ENCODE measurements at regions not wholly inside any gene's neighbourhood (a gene's known extent, or its start where the extent isn't known, plus 50 kb on each side); places are given as distances from the start of the nearest gene placed in this dataset.
"Not testable (repeated sequence)": the region's sequence is repeated elsewhere in the genome, so short reads cannot be mapped to it uniquely, and the experiment has no call there.

DNA sequence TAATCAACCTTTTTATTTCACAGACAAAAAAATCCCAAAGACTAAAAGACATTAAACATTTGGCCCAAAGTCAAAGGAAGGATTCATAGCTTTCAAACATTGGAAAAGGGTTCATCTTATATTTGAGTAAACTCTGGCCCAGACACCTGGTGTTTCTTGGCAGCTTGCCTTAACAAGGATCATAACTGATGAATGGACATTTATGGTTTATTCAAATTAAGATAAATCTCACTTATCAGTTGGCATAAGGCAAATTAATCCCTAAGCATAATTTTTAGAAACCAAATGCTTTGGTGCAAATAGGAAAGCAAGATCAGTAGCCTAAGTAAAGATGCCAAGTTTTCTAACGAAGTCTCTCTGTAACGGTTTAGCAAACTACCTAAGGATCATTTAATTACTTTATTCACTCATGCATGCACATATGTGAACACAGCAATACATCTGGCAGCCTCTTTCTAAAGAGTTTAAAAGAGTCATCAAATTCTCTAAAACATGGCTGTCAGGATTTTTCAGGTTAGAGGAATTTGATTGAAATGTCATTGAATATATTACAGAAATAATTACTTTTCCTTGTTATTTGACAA is 323.4 kb upstream of the RBMS1 start:
- no peak for DNase-seq

GRCh38 chr2:160820691-160821090 is 327.1 kb upstream of the RBMS1 start:
- DNase-seq: no peak

GRCh38 chr2:160822006-160822405 is 328.4 kb upstream of the RBMS1 start:
- no peak for DNase-seq

DNA sequence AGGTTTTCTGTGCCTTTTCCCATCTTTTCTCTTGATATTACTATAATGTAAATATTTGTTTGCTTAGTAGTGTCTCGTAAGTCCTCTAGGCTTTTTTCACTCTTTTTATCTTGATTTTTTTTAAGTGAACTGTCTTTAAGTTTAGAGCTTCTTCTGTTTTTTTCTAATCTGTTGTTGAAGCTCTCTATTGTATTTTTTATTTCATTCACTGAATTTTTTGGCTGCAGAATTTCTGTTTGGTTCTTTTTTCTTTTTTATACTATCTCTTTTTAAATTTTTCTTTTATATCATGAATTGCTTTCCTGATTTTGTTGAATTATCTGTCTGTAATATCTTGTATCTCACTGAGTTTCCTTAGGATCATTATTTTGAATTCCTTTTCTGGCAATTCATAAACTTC is 331.8 kb upstream of the RBMS1 start:
- DNase-seq: no peak

- DNase-seq: no peak
Observed at GRCh38 chr2:160826496-160826895, 332.9 kb upstream of the RBMS1 start.

- DNase-seq: no peak
Observed at GRCh38 chr2:160828076-160828475, 332.2 kb upstream of the TANK start.

- not testable (repeated sequence) for DNase-seq
Observed at GRCh38 chr2:160832381-160832780, 327.8 kb upstream of the TANK start.

GRCh38 chr2:160835166-160835565 is 325.1 kb upstream of the TANK start:
- DNase-seq: no peak

DNA sequence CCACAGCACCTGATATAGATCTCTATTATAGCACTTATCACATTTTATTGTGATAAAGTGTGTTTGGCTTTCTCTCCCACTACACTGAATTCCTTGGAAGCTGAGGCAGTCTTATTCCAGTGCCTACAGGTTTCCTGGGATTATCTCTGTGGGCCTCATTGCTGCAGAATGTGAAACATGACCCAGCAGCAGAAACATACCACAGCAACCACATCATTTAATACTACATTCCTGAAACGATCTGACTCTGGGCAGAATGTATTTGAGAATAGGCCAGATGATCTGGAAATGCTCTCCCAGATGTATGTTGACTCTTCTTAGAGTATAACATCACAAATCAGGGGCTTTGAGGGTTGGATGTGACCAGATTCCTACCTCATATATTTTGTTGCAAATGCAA is 323.5 kb upstream of the TANK start:
- no peak for DNase-seq

DNA sequence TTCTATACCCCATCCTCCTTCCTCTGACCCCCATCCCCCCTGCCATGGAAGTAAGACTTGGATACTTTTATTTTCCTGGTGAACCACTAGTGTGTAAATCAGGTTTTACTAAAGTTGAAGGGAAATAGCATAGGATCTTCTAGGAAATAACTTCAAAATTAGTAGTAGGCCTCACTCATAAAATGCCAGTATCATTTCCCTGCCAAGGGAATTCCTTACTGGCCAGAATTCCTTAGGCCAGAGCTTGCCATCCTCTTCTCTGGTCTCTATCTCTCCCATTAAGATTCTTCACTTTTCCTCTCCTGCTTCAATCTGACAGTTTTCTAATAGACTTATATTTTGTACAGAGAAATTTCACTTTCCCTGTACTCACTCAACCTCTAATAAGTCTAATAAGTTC is 322.8 kb upstream of the TANK start:
- DNase-seq: no peak

GRCh38 chr2:160838147-160838546 is 322.1 kb upstream of the TANK start:
- no peak for DNase-seq

- no peak for DNase-seq
Observed at GRCh38 chr2:160838691-160839090, 321.5 kb upstream of the TANK start.

DNA sequence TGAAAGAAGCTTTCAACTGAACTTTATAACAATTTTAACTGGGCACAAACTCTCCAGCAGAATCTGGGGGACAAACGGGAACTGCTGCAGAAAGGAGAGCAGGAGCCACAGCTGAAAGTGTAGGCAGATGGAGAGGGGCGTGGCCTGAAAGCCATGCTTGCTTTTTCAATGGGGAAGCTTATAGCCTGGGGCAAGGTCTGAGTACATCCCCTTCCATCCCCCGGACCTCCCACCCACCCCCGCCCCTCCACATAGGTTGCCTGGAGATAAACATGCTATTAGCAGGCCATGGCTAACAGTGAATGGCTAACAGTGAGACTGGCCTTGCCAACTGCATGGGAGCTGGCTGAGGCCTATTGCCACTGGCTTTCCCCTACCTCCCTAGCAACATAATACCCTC is 317.9 kb upstream of the TANK start:
- no peak for DNase-seq

DNA sequence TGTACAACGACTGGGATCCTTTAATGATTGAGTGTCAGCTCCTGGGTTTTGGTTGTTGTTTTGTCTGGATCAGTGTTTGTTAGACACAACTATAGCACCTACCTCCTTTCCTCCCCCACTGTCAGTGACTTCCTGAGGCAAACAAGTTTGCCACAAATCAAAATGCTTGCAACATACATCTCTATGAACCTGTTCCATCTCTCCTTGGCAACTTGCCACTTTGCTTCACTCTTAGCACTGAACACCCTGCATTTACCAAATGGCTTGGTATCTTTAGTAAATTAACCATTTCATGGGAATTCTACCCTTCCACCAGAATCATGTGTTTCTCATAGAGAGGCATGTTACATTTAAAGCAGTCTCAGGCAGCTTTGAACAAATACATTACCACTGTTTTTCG is 301.1 kb upstream of the TANK start:
- no peak for DNase-seq

DNA sequence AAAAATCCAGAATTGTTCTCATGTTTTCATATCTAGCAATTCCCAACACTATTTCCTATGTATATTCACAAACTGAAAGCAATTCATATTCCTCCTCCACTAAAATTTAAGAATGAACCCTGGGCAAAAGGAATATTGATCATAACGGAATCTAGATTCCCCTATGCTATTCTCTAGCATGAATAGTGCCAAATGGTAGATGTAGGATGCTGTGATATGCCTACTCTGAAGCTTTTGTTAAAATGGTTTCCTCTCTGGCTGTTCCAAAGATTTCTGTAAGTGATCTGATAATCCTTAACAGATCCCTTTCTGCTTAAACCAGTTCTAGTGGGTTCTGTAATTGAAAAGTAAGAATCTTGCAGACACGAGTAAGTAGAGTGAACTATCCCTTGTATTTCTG is 298.0 kb upstream of the TANK start:
- no peak for DNase-seq

GRCh38 chr2:160868891-160869290 is 291.3 kb upstream of the TANK start:
- no peak for DNase-seq

GRCh38 chr2:160869411-160869810 is 290.8 kb upstream of the TANK start:
- DNase-seq: no peak

GRCh38 chr2:160870729-160871465 is 289.3 kb upstream of the TANK start:
- DNase-seq: no peak

DNA sequence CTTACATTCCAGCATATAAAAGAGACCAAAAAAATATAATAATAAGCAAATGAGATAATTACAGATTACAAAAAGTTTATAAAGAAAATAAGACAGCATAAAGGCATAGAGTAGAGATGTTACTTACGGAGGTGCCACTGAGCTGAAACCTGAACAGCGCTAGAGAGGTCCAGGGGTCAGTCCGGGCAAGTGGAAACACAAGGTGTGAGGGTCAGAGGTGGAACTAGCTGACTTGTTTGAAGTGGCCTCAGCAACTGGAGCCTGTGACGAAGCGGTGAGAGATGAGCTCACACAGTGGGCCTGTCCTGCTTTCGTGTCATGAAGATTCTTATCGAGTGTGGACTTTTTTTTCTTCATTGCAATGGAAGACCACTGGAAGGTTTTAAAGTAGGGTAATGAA is 288.3 kb upstream of the TANK start:
- no peak for DNase-seq

DNA sequence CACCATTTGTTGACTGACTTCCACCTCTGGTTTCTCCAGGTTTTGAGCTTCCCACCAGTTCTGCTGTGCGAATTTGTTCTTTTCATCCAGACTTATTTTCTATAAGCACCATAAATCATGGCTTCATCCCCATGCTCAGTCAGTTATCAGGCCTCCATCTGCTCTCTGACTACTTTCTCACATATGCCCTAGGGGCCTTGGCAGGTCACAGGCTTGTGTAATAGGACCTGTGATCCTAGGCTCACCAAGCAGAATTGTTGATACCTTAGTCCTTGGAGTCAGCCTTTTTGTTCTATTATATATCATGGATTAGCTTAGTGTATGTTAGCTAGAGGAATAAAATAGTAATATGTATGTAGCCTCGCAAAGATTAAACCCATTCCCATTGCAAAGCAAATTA is 284.2 kb upstream of the TANK start:
- no peak for DNase-seq

GRCh38 chr2:160876765-160877164 is 283.5 kb upstream of the TANK start:
- DNase-seq: no peak

DNA sequence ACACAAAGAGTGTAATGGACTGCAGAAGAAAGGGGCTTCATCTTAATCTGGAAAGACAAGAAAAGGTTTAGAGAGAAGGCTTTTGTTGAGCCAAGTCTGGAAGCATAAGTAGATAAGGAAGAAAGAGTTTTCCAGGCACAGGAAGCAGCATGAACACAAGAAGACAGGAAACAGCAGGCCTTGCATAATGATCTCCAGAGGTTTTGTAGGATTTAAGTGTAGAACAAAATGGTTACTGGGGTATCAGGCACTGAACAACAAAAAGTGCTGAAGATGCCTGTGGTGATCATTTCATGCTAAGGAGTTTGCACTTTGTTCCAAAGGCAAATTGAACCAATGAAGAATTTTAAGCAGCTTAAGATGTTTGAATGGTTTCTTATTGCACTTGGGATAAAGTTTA is 281.6 kb upstream of the TANK start:
- DNase-seq: no peak

DNA sequence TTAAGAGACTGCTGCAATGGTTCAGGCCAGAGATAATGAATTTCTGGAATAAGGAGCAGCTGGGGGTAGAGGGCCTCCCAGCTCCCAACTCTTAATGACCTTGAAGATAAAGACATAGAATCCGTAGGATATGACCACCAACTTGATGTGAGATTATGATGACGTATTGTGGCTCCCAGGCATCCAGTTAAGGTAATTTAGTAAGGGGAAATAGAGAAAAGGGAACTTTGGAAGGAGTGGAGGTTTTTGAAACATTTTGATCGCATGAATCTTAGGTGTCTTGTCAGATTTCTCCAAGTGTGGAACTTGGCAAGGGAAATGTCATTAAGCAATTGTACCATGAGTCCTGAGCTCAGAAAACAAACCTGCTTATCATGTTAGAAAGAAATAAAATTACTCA is 277.3 kb upstream of the TANK start:
- no peak for DNase-seq

GRCh38 chr2:160884056-160884455 is 276.2 kb upstream of the TANK start:
- no peak for DNase-seq

Data from activated CD4-positive, alpha-beta T cell treated with anti-CD3 and anti-CD28 coated beads for 1 hour (primary cell).